ENCODE measurements at regions not wholly inside any gene's neighbourhood (a gene's known extent, or its start where the extent isn't known, plus 50 kb on each side); places are given as distances from the start of the nearest gene placed in this dataset.

- DNase-seq = no peak
Observed at GRCh38 chr15:38894243-38894948, 329.8 kb upstream of the RASGRP1 start.

DNA sequence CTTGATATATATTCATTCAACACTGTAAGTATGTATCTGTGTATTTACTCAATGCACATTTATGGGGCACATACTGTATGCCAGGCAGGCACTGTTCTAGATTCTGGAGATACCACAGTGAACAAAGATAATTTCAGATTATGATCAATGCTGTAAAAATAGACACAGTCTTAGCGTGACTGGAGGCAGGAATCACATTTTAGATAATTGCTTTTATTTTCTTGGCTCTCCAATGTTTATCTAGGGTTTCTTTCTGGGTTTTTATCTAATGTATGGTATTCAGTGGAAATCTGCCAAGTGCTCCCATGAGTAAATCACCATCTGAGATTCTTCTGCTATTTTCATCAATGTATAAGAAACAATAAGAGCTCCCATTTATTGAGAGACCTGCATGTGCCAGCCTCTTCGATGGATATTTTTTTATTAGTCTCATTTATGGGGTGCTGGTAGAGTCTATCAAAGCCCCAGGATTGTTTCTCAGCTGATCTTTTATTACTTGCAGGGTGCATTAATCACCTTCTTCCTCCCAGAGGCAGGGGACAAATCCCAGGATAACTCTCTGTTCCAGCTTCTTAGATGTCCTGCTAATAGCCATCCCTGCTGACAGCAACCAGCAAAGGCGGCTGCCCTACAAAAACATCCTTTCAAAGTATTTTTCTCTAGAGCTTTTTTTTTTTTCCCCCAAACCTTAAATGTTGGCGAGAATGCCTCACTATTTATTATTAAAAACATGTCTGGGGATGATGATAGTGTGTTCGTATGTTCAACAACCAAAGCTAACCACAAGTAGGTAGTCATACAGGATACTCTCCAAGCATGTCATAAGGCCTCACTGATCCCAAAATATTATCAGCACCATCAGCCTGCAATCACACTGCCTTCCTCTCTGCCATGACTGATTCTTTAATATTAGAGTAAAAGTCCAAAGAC, 331.0 kb upstream of the RASGRP1 start:
- no peak for DNase-seq

GRCh38 chr15:38896647-38897046, 332.0 kb upstream of the RASGRP1 start:
- DNase-seq = no peak

- DNase-seq = no peak
Observed at GRCh38 chr15:38897551-38897950, 332.9 kb upstream of the RASGRP1 start.

- DNase-seq = no peak
Observed at GRCh38 chr15:38898236-38898635, 333.6 kb upstream of the RASGRP1 start.

- no peak for DNase-seq
Observed at GRCh38 chr15:38899300-38899699, 334.7 kb upstream of the RASGRP1 start.

DNA sequence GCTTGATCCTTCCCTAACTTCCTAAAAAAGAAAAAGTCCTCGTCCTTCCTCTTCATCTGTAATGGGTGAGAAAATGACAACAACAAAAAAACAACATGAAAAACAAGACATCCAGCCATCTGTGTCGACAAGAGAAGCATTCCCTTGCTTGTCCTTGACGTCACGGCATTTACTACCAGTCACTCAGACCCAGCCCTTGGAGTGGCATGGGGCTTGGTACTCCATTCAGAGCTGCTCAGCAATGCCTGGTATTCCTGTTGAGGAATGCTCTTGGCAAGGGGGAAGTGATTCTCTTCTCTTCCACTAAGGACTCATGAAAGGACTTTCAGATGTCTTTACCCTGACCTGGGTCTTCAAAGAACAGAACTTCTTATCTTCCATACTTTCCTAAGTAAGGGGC, 339.7 kb upstream of the RASGRP1 start:
- DNase-seq = no peak

DNA sequence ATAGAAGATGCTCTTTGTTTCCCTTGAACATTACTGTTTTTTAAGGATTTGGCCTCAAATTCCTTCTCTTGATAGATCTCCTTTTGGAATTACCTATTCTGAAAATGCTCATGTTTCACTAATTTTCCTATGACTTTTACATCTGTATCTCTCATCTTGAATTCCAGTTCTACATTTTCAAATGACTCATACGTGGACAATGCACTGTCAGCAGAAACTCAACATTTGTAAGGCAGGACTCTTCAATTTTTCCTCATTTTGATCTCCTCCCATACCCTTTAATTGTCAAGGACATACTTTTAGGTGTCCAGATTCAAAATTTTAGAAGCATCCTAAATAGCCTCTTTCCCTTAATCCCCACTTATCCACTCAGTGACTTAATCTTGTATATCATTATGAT, 341.0 kb upstream of the RASGRP1 start:
- no peak for DNase-seq

DNA sequence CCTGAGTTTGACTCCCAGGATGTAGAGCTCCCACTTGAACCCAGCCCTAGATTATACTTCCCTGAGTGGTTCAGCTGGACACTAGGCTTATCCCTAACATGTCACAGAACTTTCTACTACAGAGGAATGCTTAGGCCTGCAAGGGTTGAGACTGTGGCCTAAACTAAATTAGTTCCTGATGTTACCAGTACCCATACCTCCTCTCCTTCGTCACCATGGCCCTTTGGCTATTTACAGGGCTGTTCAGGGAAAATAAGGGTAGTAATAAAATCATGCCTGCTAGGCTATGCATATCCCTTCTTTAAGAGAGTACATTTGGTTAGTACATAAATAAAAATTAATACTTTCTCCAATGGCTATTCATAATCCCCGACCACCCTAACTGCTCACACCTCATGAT, 356.4 kb upstream of the RASGRP1 start:
- DNase-seq = no peak

DNA sequence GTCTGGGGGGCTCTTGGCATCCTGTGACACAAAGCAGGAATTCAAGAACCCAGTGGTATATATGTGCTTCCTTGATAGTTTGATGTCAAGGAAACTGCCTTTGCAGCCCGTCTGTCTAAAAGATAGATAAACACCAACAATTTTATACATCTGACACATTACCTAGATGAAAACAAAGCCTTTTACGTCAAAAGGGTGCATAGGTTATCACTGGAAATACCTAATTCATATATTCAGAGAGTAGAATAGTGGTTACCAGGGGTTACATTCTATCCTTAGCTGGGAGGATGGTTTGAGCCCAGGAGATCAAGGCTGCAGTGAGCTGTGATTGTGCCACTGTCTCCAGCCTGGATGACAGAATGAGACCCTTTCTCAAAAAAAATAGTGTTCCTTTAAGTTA, 356.9 kb upstream of the RASGRP1 start:
- no peak for DNase-seq

- no peak for DNase-seq
Observed at GRCh38 chr15:38928431-38928830, 363.8 kb upstream of the RASGRP1 start.

DNA sequence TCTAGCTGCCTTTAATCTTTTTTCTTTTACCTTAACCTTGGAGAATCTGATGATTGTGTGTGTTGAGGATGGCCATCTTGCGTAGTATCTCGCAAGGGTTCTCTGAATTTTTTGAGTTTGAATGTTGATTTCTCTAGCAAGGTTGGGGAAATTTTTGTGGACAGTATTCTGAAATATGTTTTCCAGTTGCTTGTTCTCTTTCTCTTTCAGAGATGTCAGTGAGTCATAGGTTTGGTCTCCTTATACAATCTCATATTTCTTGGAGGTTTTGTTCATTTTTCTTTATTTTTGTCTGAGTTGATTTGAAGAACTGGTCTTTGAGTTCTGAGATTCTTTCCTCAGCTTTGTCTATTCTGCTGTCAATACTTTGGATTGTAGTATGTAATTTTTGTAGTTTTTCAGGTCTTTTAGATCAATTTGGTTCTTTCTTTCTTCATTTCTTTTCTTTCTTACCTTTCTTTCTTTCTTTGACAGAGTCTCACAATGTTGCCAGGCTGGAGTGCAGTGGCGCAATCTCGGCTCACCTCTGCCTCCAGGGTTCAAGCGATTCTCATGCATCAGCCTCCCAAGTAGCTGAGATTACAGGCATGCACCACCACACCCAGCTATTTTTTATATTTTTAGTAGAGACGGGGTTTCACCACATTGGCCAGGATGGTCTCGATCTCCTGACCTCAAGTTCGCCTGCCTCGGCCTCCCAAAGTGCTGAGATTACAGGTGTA, 366.4 kb upstream of the RASGRP1 start:
- DNase-seq = no peak

GRCh38 chr15:38941399-38941953, 376.9 kb upstream of the RASGRP1 start:
- no peak for DNase-seq

- DNase-seq = no peak
Observed at GRCh38 chr15:38944536-38944935, 379.9 kb upstream of the RASGRP1 start.

DNA sequence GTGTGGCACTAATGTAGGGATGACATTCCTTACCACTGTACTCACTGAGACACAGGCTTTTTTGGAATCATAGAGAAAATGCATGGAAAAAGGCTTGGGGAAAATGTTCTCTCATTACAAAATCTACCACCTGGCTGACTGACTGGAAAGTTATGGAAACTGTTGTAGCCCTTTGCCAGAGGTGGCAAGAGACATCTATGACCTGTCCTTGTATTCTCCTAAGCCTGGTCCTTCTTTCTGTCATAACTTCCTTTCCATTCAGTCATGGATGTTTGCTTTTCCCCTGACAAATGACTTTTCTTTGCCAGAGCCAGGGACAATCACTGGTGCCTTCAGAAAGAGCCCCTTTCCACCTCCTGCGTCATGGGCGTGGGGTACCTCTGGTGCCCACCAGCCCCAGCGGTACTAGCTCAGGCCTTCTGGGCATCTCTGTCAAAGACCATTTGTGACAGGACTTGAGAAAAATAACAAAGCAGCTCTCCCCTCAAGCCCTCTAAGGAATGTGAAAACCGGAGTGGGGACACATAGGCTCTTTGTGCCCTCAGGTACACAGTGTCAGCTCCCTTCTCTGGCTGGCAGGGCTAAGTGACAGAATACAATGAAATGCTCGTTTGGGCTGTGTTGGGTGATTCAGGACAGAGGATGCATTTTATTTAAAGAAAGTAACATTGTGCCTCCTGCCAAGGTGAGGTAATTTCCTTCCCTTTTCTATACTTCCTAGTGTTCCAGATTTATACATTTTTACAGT, 381.1 kb upstream of the RASGRP1 start:
- no peak for DNase-seq

DNA sequence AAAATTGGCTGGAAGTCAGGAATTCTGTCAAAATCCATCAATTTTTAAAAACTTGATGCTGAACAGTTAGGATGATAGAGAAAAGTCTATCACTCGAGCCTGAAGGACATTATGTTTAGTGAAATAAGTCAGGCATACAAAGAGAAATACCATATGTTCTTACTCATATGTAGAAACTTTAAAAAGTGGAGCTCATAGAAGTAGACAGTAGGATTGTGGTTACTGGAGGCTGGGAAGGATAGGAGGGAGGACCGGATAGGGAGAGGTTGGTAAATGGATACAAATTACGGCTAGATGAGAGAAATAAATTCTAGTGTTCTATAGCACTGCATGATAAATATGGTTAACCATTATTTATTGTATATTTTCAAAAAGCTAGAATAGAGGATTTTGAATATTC, 389.5 kb upstream of the RASGRP1 start:
- DNase-seq = no peak

DNA sequence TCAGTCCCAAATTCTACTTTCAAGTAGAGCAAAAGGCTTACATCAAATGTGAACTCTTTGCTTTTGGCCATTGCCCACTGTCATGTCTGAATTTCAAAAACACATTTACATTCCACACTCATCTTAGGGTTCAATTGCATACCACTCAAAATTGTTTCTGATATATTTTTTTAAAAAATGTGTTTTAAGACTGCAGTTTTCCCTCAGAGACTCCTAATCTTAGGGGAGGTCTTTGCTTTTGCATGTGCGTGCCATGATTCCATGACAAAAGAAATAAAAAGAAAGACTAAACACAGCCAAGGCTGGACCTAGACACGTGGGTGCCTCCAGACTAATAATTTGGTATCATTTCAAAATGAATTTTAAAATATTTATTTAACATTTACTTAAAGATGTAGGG, 396.8 kb upstream of the RASGRP1 start:
- no peak for DNase-seq

- no peak for DNase-seq
Observed at GRCh38 chr15:38961931-38962330, 397.3 kb upstream of the RASGRP1 start.

DNA sequence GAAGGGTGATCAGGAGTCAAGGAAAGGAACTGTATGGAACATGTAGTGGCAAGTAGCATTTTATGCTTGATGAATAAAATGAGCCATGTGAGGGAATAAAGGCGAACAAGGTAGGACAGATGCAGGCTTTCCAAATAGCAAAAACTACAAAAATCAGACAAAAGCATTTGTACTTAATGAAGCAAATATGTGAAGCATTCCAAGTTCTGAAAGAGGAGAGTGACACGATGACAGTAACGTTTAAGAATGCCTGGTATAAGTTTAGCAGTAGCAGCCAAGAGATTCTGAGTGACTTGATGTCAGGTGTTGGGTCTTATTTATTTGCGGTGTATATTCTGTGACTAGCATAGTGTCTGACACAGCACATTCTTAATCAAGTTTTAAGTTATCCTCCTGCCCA, 408.2 kb upstream of the RASGRP1 start:
- DNase-seq = no peak

- no peak for DNase-seq
Observed at GRCh38 chr15:38975282-38975990, 410.8 kb upstream of the RASGRP1 start.

- no peak for DNase-seq
Observed at GRCh38 chr15:38991126-38991525, 426.5 kb upstream of the RASGRP1 start.

GRCh38 chr15:38991701-38992100, 427.1 kb upstream of the RASGRP1 start:
- no peak for DNase-seq
